HCT116 (cell line): ENCODE measurements at regions not wholly inside any gene's neighbourhood (a gene's known extent, or its start where the extent isn't known, plus 50 kb on each side); places are given as distances from the start of the nearest gene placed in this dataset.

Experiments
- ATAC-seq: fragments of 200-7000 bp; cut with Tn5 transposase; 2 replicates; pipeline ENCODE4 v1.9.1; 2020; ENCODE audit warnings: mild to moderate bottlenecking, moderate library complexity
- BruUV-seq: library from RNA; stranded (reverse); fragments of 400-500 nt; replicated peaks from 2 replicates; lab custom pipeline; 2021; lab: Mats Ljungman, UMichigan
- CTCF ChIA-PET: fragments of 300-600 bp; sonication (Branson Sonifier 250); formaldehyde crosslinking; loops from one replicate; lab custom pipeline; 2021; ENCODE audit warnings: antibody characterized with exemption; lab: Charles Lee
- POLR2A ChIA-PET: fragments of 300-600, 350-600 bp; sonication (Branson Sonifier 250); formaldehyde crosslinking; loops from one replicate; lab custom pipeline; 2021; ENCODE audit warnings: antibody characterized with exemption; lab: Charles Lee
- RAD21 ChIA-PET, 2 experiments: fragments of 300-600 bp; sonication (Branson Sonifier 250); formaldehyde crosslinking; loops; one replicate each; lab custom pipeline; 2023; ENCODE audit warnings: low total read pairs in 2 of 2; ENCODE audit not compliant: uncharacterized antibody in 2 of 2, unreplicated experiment in 2 of 2, low non-redundant PET in 1 of 2; lab: Charles Lee
- DNase-seq: peaks from one replicate; pipeline ENCODE4 v3.0.0-alpha.2; 2010; ENCODE audit warnings: low read depth, low spot score
- H2AFZ ChIP-seq: fragments of 200-600 bp; shearing (Covaris generic), sonication (generic); 2 replicates; pipeline ENCODE4 v1.6.1; 2017; ENCODE audit warnings: low read depth, mixed run types, mixed read lengths, antibody characterized with exemption, low read length; ENCODE audit not compliant: poor library complexity, severe bottlenecking
- H3K27ac ChIP-seq: 2 replicates; pipeline ENCODE4 v1.5.1; 2012; ENCODE audit warnings: low read depth, low read length
- H3K27me3 ChIP-seq: fragments of 200-600 bp; sonication (generic); 2 replicates; pipeline ENCODE4 v1.6.1; 2016; ENCODE audit warnings: mixed run types, low read length, mixed read lengths; ENCODE audit not compliant: insufficient read depth
- H3K36me3 ChIP-seq, 2 experiments: fragments of 200-500 bp in 1 of 2; fragments of 200-600 bp in 1 of 2; sonication (Bioruptor generic) in 1 of 2; sonication (generic) in 1 of 2; 2 replicates each; pipeline versions ENCODE4 v1.5.1 to v1.6.1; 2014 to 2016; ENCODE audit warnings: low read length in 2 of 2, inconsistent platforms in 1 of 2, mixed read lengths in 1 of 2, mixed run types in 1 of 2; ENCODE audit not compliant: insufficient read depth in 2 of 2, control insufficient read depth in 1 of 2
- H3K4me1 ChIP-seq, 2 experiments: fragments of 200-600 bp in 1 of 2; sonication (generic) in 1 of 2; 2 replicates each; pipeline versions ENCODE4 v1.5.1 to v1.6.1; 2012 to 2017; ENCODE audit warnings: low read length in 2 of 2, inconsistent platforms in 1 of 2, mild to moderate bottlenecking in 1 of 2, mixed read lengths in 1 of 2, mixed run types in 1 of 2, moderate library complexity in 1 of 2; ENCODE audit not compliant: insufficient read depth in 2 of 2, control insufficient read depth in 1 of 2
- H3K4me2 ChIP-seq: fragments of 200-600 bp; sonication (generic); 2 replicates; pipeline ENCODE4 v1.6.1; 2017; ENCODE audit warnings: mixed run types, low read length, mixed read lengths
- H3K4me3 ChIP-seq, 2 experiments: fragments of 200-600 bp in 1 of 2; sonication (generic) in 1 of 2; replicated peaks in 1 of 2; 2 replicates each; pipeline ENCODE4 v1.5.1; 2011 to 2016; ENCODE audit warnings: low read length in 2 of 2, control low read depth in 1 of 2, low read depth in 1 of 2, mild to moderate bottlenecking in 1 of 2, mixed read lengths in 1 of 2, mixed run types in 1 of 2
- H3K79me2 ChIP-seq: fragments of 200-600 bp; sonication (generic); 2 replicates; pipeline ENCODE4 v1.6.1; 2017; ENCODE audit warnings: mild to moderate bottlenecking, mixed run types, low read length, moderate library complexity, mixed read lengths; ENCODE audit not compliant: insufficient read depth
- H3K9ac ChIP-seq: fragments of 200-600 bp; sonication (generic); 2 replicates; pipeline ENCODE4 v1.6.1; 2016; ENCODE audit warnings: low read length, mixed read lengths
- H3K9me2 ChIP-seq: fragments of 200-600 bp; sonication (generic), shearing (Covaris generic); 2 replicates; pipeline ENCODE4 v1.6.1; 2017; ENCODE audit warnings: mixed run types, mild to moderate bottlenecking, moderate library complexity; ENCODE audit not compliant: insufficient read depth
- H3K9me3 ChIP-seq, 2 experiments: fragments of 200-500 bp in 1 of 2; fragments of 200-600 bp in 1 of 2; sonication (Bioruptor generic) in 1 of 2; sonication (generic) in 1 of 2; 2 replicates each; pipeline ENCODE4 v1.6.1; 2014 to 2017; ENCODE audit warnings: low read length in 2 of 2, mixed read lengths in 2 of 2, inconsistent platforms in 1 of 2, low read depth in 1 of 2, mild to moderate bottlenecking in 1 of 2, mixed run types in 1 of 2, moderate library complexity in 1 of 2; ENCODE audit not compliant: control insufficient read depth in 1 of 2, insufficient read depth in 1 of 2
- H4K20me1 ChIP-seq: fragments of 200-600 bp; sonication (generic), shearing (Covaris generic); 2 replicates; pipeline ENCODE4 v1.6.1; 2017; ENCODE audit warnings: mixed run types, mild to moderate bottlenecking, moderate library complexity; ENCODE audit not compliant: insufficient read depth
- ELF1 ChIP-seq: IDR thresholded peaks from 2 replicates; pipeline ENCODE4 v1.6.1; 2012; ENCODE audit warnings: low read depth, borderline replicate concordance
- EZH2 ChIP-seq: fragments of 200-600 bp; sonication (generic); IDR thresholded peaks from 2 replicates; pipeline ENCODE4 v1.6.1; 2017; ENCODE audit warnings: antibody characterized with exemption, mixed run types
- EZH2phosphoT487 ChIP-seq: fragments of 200-600 bp; IDR thresholded peaks from 2 replicates; pipeline ENCODE4 v1.6.1; 2018; ENCODE audit warnings: antibody characterized with exemption, borderline replicate concordance
- FOSL1 ChIP-seq: IDR thresholded peaks from 2 replicates; pipeline ENCODE4 v1.6.1; 2012; ENCODE audit warnings: low read depth
- RAD21 ChIP-seq: IDR thresholded peaks from 2 replicates; pipeline ENCODE4 v1.6.1; 2012; ENCODE audit warnings: low read depth, mild to moderate bottlenecking
- SIN3A ChIP-seq: IDR thresholded peaks from 2 replicates; pipeline ENCODE4 v1.6.1; 2012; ENCODE audit warnings: low read depth
- SP1 ChIP-seq: IDR thresholded peaks from 2 replicates; pipeline ENCODE4 v1.6.1; 2012; ENCODE audit warnings: low read depth
- TCF7L2 ChIP-seq: IDR thresholded peaks from 2 replicates; pipeline ENCODE4 v1.7.0; 2011; ENCODE audit warnings: borderline replicate concordance, inconsistent platforms; ENCODE audit not compliant: insufficient read depth, insufficient read length; ENCODE audit errors: extremely low read depth
- ZFX ChIP-seq: fragments of 450-650 bp; IDR thresholded peaks from 2 replicates; pipeline ENCODE4 v1.6.1; 2017
- ZNF274 ChIP-seq: fragments of 200-500 bp; sonication (Bioruptor generic); IDR thresholded peaks from 2 replicates; pipeline ENCODE4 v1.6.1; 2014; ENCODE audit warnings: mild to moderate bottlenecking, low read depth, low read length, inconsistent platforms
- intact Hi-C: fragments of 100-400 bp; cut with micrococcal nuclease; formaldehyde crosslinking; loops from 2 replicates; pipeline ENCODE4 v1.10.0; 2022
- TF ChIP-seq, protein P1 (sequence below): IDR thresholded peaks from 2 replicates; pipeline ENCODE4 v1.6.1; 2012
- TF ChIP-seq, protein P2 (sequence below): IDR thresholded peaks from 2 replicates; pipeline ENCODE4 v1.6.1; 2012
- TF ChIP-seq, protein P3 (sequence below): IDR thresholded peaks from 2 replicates; pipeline ENCODE4 v1.6.1; 2011; ENCODE audit warnings: mild to moderate bottlenecking, low read length, moderate library complexity; ENCODE audit not compliant: insufficient replicate concordance; ENCODE audit errors: extremely low read depth

DNA sequence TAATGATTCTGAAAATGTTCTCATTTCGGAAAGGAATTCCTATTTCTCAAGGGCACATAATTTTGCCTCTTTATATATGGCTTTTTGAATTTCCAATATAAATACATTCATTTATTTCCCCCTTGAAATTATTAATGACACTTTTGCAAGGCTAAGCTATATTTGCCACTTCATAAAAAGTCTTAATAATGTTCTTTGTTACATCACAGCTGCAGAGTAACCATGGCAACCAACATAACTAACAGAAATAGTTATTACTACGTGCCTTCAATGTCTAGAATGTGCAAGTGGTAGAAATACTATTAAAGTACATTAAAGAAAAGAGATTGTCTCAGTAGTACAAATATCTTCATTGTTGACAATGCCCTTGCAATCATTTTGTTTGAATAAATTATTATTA is 471.8 kb downstream of the C3orf38 start:
- Histone ChIP-seq H3K36me3 (no peaks in the 10 kb centered on the region), H3K9me2 (no peaks in the 10 kb centered on the region), H3K4me3 (no peak overlapping the region), H3K4me2 (no peak overlapping the region), H3K79me2 (no peaks in the 10 kb centered on the region), H3K27me3 (no peaks in the 10 kb centered on the region), H4K20me1 (no peaks in the 10 kb centered on the region), H2AFZ (no peak overlapping the region), H3K4me1 (no peaks in the 10 kb centered on the region), H3K27ac (no peak overlapping the region), H3K9me3 (peaks cover 3 to 30% of the 10 kb centered on the region in 2 experiments; a peak in 2 of 4 replicates), H3K9ac (no peak overlapping the region)
- ATAC-seq (no peak), DNase-seq (no peak)
- ChIA-PET CTCF (no interaction called here), POLR2A (no interaction called here), RAD21 (no interaction called here)
- intact Hi-C loops, result no loop called here
- TF ChIP-seq SIN3A, result no peak
- no peak for TF ChIP-seq FOSL1
- TF ChIP-seq EZH2phosphoT487, result no peak
- TF ChIP-seq SP1, result no peak
- TF ChIP-seq TCF7L2, result no peak
- TF ChIP-seq, protein P1, sequence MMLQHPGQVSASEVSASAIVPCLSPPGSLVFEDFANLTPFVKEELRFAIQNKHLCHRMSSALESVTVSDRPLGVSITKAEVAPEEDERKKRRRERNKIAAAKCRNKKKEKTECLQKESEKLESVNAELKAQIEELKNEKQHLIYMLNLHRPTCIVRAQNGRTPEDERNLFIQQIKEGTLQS, result no peak
- TF ChIP-seq ZNF274, result no peak
- TF ChIP-seq, protein P2, sequence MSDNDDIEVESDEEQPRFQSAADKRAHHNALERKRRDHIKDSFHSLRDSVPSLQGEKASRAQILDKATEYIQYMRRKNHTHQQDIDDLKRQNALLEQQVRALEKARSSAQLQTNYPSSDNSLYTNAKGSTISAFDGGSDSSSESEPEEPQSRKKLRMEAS, result no peak
- TF ChIP-seq, protein P3, sequence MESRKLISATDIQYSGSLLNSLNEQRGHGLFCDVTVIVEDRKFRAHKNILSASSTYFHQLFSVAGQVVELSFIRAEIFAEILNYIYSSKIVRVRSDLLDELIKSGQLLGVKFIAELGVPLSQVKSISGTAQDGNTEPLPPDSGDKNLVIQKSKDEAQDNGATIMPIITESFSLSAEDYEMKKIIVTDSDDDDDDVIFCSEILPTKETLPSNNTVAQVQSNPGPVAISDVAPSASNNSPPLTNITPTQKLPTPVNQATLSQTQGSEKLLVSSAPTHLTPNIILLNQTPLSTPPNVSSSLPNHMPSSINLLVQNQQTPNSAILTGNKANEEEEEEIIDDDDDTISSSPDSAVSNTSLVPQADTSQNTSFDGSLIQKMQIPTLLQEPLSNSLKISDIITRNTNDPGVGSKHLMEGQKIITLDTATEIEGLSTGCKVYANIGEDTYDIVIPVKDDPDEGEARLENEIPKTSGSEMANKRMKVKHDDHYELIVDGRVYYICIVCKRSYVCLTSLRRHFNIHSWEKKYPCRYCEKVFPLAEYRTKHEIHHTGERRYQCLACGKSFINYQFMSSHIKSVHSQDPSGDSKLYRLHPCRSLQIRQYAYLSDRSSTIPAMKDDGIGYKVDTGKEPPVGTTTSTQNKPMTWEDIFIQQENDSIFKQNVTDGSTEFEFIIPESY, result no peak
- no peak for TF ChIP-seq RAD21
- TF ChIP-seq ELF1, result no peak
- TF ChIP-seq EZH2, result no peak
- no peak for TF ChIP-seq ZFX
- no TSS peak for BruUV-seq
